Activated CD8-positive, alpha-beta T cell treated with anti-CD3 and anti-CD28 coated beads for 36 hours (primary cell): ENCODE measurements at regions not wholly inside any gene's neighbourhood (a gene's known extent, or its start where the extent isn't known, plus 50 kb on each side); places are given as distances from the start of the nearest gene placed in this dataset.
"Not testable (repeated sequence)": the region's sequence is repeated elsewhere in the genome, so short reads cannot be mapped to it uniquely, and the experiment has no call there.

Source experiments
- ATAC-seq: fragments of 200-7000 bp; cut with Tn5 transposase; one replicate; pipeline ENCODE4 v1.10.0; 2021; ENCODE audit warnings: mild to moderate bottlenecking, moderate library complexity
- CTCF ChIA-PET: fragments of 350-600 bp; sonication (Branson Sonifier 250); formaldehyde crosslinking; loops from one replicate; lab custom pipeline; 2021; ENCODE audit warnings: antibody characterized with exemption; lab: Charles Lee
- POLR2A ChIA-PET: fragments of 350-600 bp; sonication (Branson Sonifier 250); formaldehyde crosslinking; loops from one replicate; lab custom pipeline; 2021; ENCODE audit warnings: antibody characterized with exemption; lab: Charles Lee
- DNase-seq: peaks from one replicate; pipeline ENCODE4 v3.0.0-alpha.2; 2020
- H3K27ac Mint-ChIP-seq: one replicate; pipeline ENCODE4 v1.8.0; 2021; ENCODE audit warnings: mild to moderate bottlenecking, mixed read lengths
- H3K27me3 Mint-ChIP-seq: one replicate; pipeline ENCODE4 v1.8.0; 2021; ENCODE audit warnings: mixed read lengths
- H3K36me3 Mint-ChIP-seq: one replicate; pipeline ENCODE4 v1.8.0; 2021; ENCODE audit warnings: low read depth, mixed read lengths
- H3K4me1 Mint-ChIP-seq: one replicate; pipeline ENCODE4 v1.8.0; 2021; ENCODE audit warnings: low read depth, mixed read lengths
- H3K4me3 Mint-ChIP-seq: one replicate; pipeline ENCODE4 v1.8.0; 2021; ENCODE audit warnings: mild to moderate bottlenecking, moderate library complexity, mixed read lengths
- H3K9me3 Mint-ChIP-seq: one replicate; pipeline ENCODE4 v1.8.0; 2021; ENCODE audit warnings: mixed read lengths
- intact Hi-C: fragments of 100-400 bp; cut with micrococcal nuclease; formaldehyde crosslinking; loops from one replicate; pipeline ENCODE4 v1.10.0; 2022
- TF ChIP-seq, protein P1 (sequence below): fragments of 200-600 bp; IDR thresholded peaks from one replicate; pipeline ENCODE4 v1.8.0; 2022; ENCODE audit warnings: antibody characterized with exemption, mild to moderate bottlenecking

DNA sequence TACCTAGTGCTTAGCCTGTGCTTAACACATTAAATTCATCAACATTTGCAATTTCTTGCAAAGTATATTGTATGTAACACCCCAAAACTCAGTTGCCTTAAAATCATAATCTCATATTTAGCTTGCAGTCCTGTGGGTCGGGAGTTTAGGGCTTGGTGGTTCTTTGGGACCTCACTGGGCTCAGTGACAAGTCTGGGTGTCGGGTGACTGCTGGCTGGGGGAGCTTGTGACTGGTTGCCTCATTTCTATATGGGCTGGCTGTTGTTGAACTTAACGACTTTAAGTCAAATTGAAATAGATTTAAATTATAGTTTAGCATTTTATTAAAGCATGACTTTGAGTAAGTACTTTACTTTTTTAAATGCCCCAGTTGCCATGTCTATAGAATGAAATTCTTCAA, 401.4 kb upstream of the NR3C2 start:
- no peak for DNase-seq
- H3K27ac Mint-ChIP-seq, result no peak overlapping the region
- intact Hi-C loops, result no loop called here
- H3K9me3 Mint-ChIP-seq, result no peaks in the 10 kb centered on the region
- POLR2A ChIA-PET, result interaction anchor here (1.0 kb wide), 1 partner anchor 134 kb away, joined by 3 read pairs; no protein-coding TSS in a partner anchor
- H3K4me1 Mint-ChIP-seq, result no peaks in the 10 kb centered on the region
- TF ChIP-seq, protein P1, sequence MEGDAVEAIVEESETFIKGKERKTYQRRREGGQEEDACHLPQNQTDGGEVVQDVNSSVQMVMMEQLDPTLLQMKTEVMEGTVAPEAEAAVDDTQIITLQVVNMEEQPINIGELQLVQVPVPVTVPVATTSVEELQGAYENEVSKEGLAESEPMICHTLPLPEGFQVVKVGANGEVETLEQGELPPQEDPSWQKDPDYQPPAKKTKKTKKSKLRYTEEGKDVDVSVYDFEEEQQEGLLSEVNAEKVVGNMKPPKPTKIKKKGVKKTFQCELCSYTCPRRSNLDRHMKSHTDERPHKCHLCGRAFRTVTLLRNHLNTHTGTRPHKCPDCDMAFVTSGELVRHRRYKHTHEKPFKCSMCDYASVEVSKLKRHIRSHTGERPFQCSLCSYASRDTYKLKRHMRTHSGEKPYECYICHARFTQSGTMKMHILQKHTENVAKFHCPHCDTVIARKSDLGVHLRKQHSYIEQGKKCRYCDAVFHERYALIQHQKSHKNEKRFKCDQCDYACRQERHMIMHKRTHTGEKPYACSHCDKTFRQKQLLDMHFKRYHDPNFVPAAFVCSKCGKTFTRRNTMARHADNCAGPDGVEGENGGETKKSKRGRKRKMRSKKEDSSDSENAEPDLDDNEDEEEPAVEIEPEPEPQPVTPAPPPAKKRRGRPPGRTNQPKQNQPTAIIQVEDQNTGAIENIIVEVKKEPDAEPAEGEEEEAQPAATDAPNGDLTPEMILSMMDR, result no peak
- no peak overlapping the region for H3K4me3 Mint-ChIP-seq
- H3K36me3 Mint-ChIP-seq, result no peaks in the 10 kb centered on the region
- CTCF ChIA-PET, result no interaction called here
- no peak for ATAC-seq
- peaks cover 6% of the 10 kb centered on the region for H3K27me3 Mint-ChIP-seq

DNA sequence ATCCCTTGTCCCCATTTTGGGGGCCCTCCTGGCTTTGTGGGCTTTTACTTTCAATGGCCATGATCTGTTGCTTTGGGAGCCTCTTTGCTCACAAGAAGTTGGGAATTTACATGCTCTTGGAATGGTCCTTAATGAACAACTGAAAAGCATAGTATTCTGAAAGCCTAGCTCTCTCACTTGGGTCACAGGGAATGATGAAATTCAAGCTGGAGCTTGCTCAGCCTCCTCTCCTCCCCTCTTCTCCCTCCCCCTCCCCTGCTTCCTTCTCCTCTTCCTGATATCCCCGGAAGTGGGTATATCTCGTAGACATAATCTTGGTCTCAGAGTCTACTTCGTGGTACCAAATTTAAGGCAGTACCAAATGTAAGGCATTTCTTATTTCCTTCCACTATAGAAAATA, 400.6 kb upstream of the NR3C2 start:
- Mint-ChIP-seq H3K9me3 (no peaks in the 10 kb centered on the region), H3K4me1 (no peaks in the 10 kb centered on the region), H3K36me3 (no peaks in the 10 kb centered on the region), H3K27ac (no peak overlapping the region), H3K4me3 (no peak overlapping the region), H3K27me3 (peaks cover 6% of the 10 kb centered on the region)
- POLR2A ChIA-PET, result interaction anchor here (1.0 kb wide), 1 partner anchor 134 kb away, joined by 3 read pairs; no protein-coding TSS in a partner anchor
- CTCF ChIA-PET, result no interaction called here
- no peak for DNase-seq
- intact Hi-C loops, result no loop called here
- TF ChIP-seq, protein P1, result no peak
- no peak for ATAC-seq

DNA sequence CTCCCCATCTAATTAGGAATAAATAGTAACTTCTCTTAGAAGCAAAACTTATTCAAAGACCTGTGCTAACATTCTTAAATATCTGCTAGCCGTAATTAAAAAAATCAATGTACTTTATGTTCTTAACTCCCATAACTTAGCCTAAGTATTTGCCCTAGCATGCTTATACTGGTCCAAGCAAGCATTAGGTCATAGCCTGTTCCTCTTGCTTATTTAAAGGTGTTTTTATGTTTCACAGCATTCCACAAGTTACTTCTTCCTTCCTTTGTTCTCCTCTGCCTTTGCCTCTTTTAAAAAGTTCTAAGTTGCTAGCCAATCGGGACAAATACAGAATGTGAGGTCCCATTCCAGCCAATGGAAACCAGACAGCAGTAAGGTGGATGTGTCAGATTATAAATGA, 395.4 kb upstream of the NR3C2 start:
- CTCF ChIA-PET, POLR2A ChIA-PET, H3K9me3 Mint-ChIP-seq, DNase-seq, H3K4me3 Mint-ChIP-seq, H3K27ac Mint-ChIP-seq, intact Hi-C loops, H3K27me3 Mint-ChIP-seq, H3K36me3 Mint-ChIP-seq, ATAC-seq, H3K4me1 Mint-ChIP-seq: not testable (repeated sequence)

DNA sequence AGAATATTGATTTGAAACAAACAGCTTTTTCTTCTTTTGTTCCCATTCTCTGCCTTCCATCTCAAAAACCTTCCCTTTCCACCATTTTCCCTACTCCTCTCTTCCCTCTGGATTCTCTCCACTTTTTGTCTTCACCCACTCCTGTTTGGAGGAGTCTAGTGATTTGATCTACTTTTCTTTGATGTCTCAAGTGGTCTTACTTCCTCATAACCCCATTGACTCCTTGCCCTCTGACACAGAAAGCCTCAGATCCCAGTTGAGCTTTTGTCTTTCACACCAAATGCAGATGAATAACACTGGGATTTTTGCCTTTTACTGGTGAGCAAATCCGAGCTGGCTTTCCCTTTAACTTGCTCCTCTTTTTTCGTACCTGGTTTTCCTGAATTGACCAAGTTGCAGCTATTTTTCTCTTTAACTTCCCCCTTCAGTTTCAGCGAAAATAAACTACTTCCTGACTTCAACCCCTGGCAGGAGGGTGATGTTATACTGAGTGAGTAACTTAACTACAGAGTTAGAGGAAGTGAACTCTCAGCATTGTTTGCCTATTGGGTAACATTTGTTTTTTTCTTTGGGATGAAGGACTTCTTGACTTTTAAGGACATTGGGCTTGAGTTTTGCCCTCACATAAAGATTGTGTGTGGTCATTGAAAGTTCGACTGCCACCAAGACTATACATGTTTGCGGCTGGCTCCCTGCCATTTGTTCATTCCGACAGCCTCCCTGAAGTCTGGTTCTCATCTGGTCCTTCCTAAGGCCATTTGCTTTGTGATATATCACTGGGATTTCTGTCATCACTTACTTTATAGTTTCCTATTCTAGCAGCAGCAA, 392.8 kb upstream of the NR3C2 start:
- H3K27ac Mint-ChIP-seq, result no peak overlapping the region
- DNase-seq (no peak), ATAC-seq (no peak)
- intact Hi-C loops, result no loop called here
- H3K4me3 Mint-ChIP-seq, result no peak overlapping the region
- no peaks in the 10 kb centered on the region for H3K27me3 Mint-ChIP-seq
- H3K36me3 Mint-ChIP-seq, result no peaks in the 10 kb centered on the region
- ChIA-PET CTCF (no interaction called here), POLR2A (interaction anchor here (0.6 kb wide), 1 partner anchor 1330 kb away, joined by 3 read pairs; no protein-coding TSS in a partner anchor)
- no peaks in the 10 kb centered on the region for H3K9me3 Mint-ChIP-seq
- TF ChIP-seq, protein P1, result no peak
- H3K4me1 Mint-ChIP-seq, result peaks cover 8% of the 10 kb centered on the region

- TF ChIP-seq, protein P1, result no peak
- H3K4me3 Mint-ChIP-seq, result no peak overlapping the region
- H3K9me3 Mint-ChIP-seq, result no peaks in the 10 kb centered on the region
- DNase-seq, result no peak
- intact Hi-C loops, result no loop called here
- no peaks in the 10 kb centered on the region for H3K27me3 Mint-ChIP-seq
- ChIA-PET POLR2A (no interaction called here), CTCF (no interaction called here)
- no peak overlapping the region for H3K27ac Mint-ChIP-seq
- ATAC-seq, result no peak
- H3K4me1 Mint-ChIP-seq, result peaks cover 8% of the 10 kb centered on the region
- H3K36me3 Mint-ChIP-seq, result no peaks in the 10 kb centered on the region
Observed at GRCh38 chr4:148831945-148832344, 389.7 kb upstream of the NR3C2 start.
